Neutrophil (primary cell): ENCODE measurements at regions not wholly inside any gene's neighbourhood (a gene's known extent, or its start where the extent isn't known, plus 50 kb on each side); places are given as distances from the start of the nearest gene placed in this dataset.

Experiments used
- H3K27ac ChIP-seq: fragments of 200-600 bp; sonication (generic); 2 replicates; pipeline ENCODE4 v1.5.1; 2016; ENCODE audit warnings: mild to moderate bottlenecking, moderate library complexity
- H3K27me3 ChIP-seq: fragments of 200-600 bp; sonication (generic); 2 replicates; pipeline ENCODE4 v1.6.0; 2016; ENCODE audit warnings: mild to moderate bottlenecking
- H3K36me3 ChIP-seq: fragments of 200-600 bp; sonication (generic); 2 replicates; pipeline ENCODE4 v1.5.1; 2017
- H3K4me1 ChIP-seq, 2 experiments: fragments of 200-600 bp in 1 of 2; sonication (generic) in 1 of 2; 1 replicate in 1 of 2; 2 replicates in 1 of 2; pipeline versions ENCODE4 v1.5.1 to v1.6.1; 2013 to 2016; ENCODE audit warnings: low read depth in 1 of 2, low read length in 1 of 2, mild to moderate bottlenecking in 1 of 2, moderate library complexity in 1 of 2; ENCODE audit not compliant: control insufficient read depth in 1 of 2, insufficient read depth in 1 of 2
- H3K4me3 ChIP-seq, 2 experiments: fragments of 200-600 bp in 1 of 2; sonication (generic) in 1 of 2; 1 replicate in 1 of 2; 2 replicates in 1 of 2; pipeline ENCODE4 v1.5.1; 2013 to 2016; ENCODE audit warnings: low read depth in 1 of 2, low read length in 1 of 2, mild to moderate bottlenecking in 1 of 2, moderate library complexity in 1 of 2
- H3K9me3 ChIP-seq: fragments of 200-600 bp; sonication (generic); 2 replicates; pipeline ENCODE4 v1.5.1; 2016
- CTCF ChIP-seq: fragments of 200-600 bp; sonication (generic); IDR thresholded peaks from 2 replicates; pipeline ENCODE4 v1.5.1; 2016; ENCODE audit warnings: antibody characterized with exemption

GRCh38 chr6:15877231-15877630 lies 214.4 kb upstream of the DTNBP1 start:
- Histone ChIP-seq H3K4me1 (no peaks in the 10 kb centered on the region), H3K36me3 (no peaks in the 10 kb centered on the region), H3K27me3 (peaks cover 18% of the 10 kb centered on the region), H3K4me3 (no peak overlapping the region), H3K27ac (no peak overlapping the region), H3K9me3 (no peaks in the 10 kb centered on the region)
- no peak for TF ChIP-seq CTCF

- no peaks in the 10 kb centered on the region for H3K4me1 ChIP-seq
- no peaks in the 10 kb centered on the region for H3K36me3 ChIP-seq
- no peak overlapping the region for H3K4me3 ChIP-seq
- H3K27me3 ChIP-seq, result peaks cover 18% of the 10 kb centered on the region
- H3K27ac ChIP-seq, result no peak overlapping the region
- no peak for TF ChIP-seq CTCF
- H3K9me3 ChIP-seq, result no peaks in the 10 kb centered on the region
These were observed 213.6 kb upstream of the DTNBP1 start for GRCh38 chr6:15876406-15876805.

GRCh38 chr6:15875797-15876196 lies 213.0 kb upstream of the DTNBP1 start:
- Histone ChIP-seq H3K4me1 (no peaks in the 10 kb centered on the region), H3K4me3 (no peak overlapping the region), H3K27ac (no peak overlapping the region), H3K27me3 (peaks cover 18% of the 10 kb centered on the region), H3K36me3 (no peaks in the 10 kb centered on the region), H3K9me3 (no peaks in the 10 kb centered on the region)
- no peak for TF ChIP-seq CTCF

- H3K4me1 ChIP-seq, result no peaks in the 10 kb centered on the region
- H3K4me3 ChIP-seq, result no peak overlapping the region
- H3K27me3 ChIP-seq, result peaks cover 11% of the 10 kb centered on the region
- H3K9me3 ChIP-seq, result no peaks in the 10 kb centered on the region
- TF ChIP-seq CTCF, result no peak
- no peak overlapping the region for H3K27ac ChIP-seq
- H3K36me3 ChIP-seq, result no peaks in the 10 kb centered on the region
These were observed 212.0 kb upstream of the DTNBP1 start for GRCh38 chr6:15874821-15875220.

- no peaks in the 10 kb centered on the region for H3K9me3 ChIP-seq
- H3K4me3 ChIP-seq, result no peak overlapping the region
- no peaks in the 10 kb centered on the region for H3K4me1 ChIP-seq
- H3K36me3 ChIP-seq, result no peaks in the 10 kb centered on the region
- no peak overlapping the region for H3K27ac ChIP-seq
- peaks cover 7% of the 10 kb centered on the region for H3K27me3 ChIP-seq
- no peak for TF ChIP-seq CTCF
These were observed 211.5 kb upstream of the DTNBP1 start for GRCh38 chr6:15874326-15874725.
